GM18907 (cell line): ENCODE measurements at regions not wholly inside any gene's neighbourhood (a gene's known extent, or its start where the extent isn't known, plus 50 kb on each side); places are given as distances from the start of the nearest gene placed in this dataset.
A peak's percentile ranks its signal among the peaks of the same experiment; 100 is the strongest.

Source experiments
- ATAC-seq: cut with Tn5 transposase; IDR thresholded peaks from one replicate; pipeline ENCODE4 v1.9.1; 2021; ENCODE audit warnings: mild to moderate bottlenecking, moderate library complexity; ENCODE audit not compliant: unreplicated experiment

DNA sequence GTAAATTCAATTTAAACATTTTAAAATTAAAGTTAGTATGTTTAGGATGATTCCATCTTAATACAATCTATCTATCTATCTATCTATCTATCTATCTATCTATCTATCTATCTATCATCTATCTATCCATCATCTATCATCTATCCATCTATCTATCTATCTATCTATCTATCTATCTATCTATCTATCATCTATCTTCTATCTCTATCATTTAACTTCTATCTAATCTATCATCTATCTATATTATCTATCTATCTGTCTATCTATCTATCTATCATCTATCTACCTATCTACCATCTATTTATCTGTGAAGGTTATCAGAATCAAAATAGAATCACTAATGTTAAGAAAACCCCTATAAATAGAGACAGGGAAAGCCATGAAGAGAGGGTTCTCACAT lies 78.3 kb downstream of the RAMP3 start:
- no peak for ATAC-seq

DNA sequence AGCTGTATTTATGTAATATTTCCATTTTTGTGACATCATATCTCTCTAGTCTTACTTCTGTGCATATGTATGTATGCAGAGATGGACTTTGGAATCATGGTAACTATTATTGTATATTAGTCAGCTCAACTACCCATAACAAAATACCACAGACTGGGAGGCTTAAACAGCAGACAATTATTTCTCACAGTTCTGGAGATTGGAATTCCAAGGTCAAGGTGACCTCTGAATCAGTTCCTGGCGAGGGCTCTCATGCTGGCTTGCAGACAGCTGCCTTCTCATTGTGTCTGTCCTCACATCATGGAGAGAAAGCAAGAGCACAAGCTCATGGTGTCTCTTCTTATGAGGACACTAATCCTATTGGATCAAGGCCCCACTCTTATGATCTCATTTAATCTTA lies 79.1 kb downstream of the RAMP3 start:
- ATAC-seq, result no peak

DNA sequence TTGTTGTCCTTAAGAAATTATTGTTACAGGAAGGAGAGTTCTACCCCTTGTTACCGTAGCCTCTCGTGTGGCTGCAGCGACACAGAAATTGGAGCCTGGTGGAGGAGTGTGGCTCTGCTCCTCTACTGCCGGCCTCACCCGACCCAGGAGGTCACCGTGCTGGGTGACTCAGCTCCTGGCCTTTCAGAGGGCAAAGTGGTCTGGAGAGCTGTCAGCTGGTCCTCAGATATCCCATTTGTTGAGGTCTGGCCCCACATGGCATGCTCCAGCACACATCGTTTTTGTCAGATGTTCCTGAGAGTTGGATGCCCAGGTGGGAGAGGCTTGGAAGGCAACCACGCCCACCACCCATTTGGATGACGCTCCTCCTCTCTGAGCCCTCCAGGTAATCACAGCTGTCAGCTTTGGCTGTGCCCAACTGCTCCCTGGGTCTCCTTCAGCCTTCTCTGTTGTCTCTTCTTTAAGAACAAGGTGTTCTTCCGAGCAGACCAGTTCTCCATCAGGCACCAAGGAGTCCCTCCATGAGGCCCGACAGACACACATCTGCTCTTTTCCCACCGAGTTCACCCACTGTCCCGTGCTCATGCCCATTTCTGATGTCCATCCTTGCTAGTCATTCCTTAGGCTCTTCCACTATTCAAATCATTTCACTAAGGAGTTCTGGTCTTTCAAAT lies 80.3 kb downstream of the RAMP3 start:
- no peak for ATAC-seq

DNA sequence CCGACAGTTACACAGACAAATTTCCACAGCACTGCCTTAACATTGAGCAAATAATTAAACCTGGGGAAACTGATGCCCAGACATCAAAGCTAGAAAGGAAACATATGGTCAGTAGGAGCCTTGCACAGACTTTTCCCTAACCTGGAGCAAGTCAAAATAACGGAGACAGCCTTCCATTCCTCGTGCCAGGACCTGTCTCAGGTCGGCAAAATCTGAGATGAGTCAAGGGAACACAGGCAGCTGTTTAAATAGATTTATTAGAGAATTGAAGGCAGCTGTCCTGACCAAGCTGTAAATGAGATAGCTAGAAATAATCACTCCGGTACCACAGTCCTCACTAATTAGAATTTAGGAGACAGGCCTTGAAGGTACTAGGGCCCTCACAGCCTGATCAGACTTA lies 81.2 kb downstream of the RAMP3 start:
- no peak for ATAC-seq

DNA sequence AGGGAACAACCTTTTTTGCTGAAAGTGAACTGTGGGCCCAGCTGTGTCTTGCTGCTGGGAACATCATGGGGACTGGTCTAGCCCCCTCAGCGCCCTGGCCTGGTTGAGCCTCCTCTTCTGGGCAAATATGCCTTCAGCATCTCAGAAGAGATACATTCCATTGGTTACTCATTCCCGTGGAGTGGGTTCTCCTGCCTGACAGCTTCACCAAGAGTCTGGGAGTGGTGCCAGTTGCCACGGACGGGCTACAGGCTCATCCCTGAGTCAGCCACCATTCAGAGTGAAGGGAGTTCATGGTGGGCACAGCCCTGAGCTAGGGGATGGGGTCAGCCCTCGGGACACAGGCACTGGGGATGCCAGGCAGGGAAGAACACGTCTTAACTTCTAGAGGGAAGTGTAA lies 81.9 kb downstream of the RAMP3 start:
- ATAC-seq, result no peak

DNA sequence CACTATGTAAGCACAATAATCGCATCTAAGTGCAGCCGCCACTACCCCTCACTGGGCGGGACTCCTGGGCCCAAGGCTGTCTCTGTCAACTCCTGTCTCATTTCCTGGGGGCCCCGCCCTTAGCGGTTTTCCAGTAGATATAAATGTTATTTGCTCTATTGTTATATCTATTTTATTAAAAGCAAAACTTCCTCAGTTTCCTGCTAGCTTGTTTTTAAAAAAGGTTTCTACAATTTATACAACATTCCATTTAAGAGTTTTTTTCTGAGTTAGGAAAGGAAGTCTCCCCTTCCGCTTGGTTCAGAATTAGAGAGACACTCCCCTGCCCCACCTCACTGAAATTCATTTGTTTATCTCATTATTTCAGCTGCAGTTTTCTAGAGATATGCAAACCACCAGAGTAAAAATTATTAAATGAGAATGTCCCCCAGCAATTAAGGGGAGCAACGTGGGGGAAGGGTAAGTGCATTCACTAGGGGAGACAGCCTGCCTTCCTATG lies 82.7 kb downstream of the RAMP3 start:
- ATAC-seq, result no peak

DNA sequence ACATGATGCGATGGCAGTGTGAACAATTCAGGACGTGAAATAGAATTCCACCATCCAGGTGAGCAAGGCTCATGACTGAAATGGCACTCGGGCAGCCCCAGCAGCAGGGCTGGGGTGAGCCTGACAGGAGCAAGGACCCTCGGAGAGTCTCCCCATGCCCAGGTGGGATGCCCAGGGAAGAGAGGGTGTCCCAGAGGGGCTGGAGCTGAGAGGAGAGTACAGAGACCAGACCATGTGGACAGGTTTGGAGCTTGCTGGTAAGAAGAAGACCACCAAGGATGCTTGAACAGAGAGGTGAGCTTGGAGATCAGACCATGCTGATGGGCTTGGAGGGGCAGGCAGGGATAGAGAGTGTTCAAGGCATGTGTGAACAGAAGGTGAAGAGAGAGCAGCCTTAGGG lies 83.3 kb downstream of the RAMP3 start:
- ATAC-seq, result no peak

DNA sequence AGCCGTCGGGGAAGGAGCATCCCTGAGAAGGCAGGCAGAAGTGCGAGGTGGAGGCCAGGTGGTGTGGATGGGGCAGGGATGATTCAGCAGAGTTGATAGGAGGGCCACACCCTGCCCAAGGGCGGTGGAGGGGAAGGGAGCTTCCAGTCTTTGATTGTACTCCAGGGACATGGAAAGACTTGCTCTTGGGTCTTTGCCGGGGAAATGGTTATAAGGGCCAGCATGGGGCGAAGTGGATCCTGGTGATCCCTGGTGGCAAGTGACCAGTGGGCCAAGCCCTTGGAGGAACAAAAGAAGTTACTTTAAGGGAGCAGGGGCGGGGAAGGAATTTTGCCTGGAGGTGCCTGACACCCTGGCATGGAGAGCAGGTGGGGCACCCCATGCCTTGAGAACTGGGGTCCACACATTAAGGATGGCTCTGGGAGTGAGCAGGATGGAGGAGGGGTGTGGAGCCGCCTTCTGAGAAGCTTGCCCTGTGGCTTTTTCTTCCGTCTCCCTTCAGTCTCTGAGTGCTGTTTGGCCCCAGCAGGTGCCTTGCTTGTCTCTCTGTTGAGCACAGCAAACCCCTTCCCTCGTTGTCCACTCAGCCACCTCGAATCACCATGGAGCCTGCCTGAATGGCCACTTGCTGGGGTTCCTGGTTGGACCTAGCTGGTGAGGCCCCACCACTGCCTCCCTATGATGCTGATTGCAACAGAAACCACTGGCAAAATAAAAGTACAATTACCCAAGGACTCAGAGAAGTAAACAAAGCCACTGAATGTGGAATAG lies 83.9 kb downstream of the RAMP3 start:
- no peak for ATAC-seq

DNA sequence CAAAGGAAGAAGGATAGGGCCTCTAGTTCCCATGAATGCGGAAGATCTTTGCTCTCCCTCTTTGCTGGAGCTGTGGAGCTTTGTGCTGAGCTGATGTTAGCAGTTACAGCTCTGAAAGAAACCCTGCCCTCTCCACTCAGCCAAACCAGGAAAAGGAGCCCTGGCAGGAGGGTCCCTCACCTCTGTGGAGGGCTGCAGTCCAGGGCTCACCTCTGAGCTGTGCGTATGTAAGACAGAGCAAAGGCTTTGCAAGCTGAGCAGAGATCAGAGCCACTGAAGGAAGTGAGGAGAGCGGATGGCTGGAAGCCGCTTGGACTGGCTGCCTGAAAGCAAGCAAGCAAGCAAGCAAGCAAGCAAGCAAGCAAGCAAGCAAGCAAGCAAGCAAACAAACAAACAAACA lies 84.7 kb downstream of the RAMP3 start:
- no peak for ATAC-seq

DNA sequence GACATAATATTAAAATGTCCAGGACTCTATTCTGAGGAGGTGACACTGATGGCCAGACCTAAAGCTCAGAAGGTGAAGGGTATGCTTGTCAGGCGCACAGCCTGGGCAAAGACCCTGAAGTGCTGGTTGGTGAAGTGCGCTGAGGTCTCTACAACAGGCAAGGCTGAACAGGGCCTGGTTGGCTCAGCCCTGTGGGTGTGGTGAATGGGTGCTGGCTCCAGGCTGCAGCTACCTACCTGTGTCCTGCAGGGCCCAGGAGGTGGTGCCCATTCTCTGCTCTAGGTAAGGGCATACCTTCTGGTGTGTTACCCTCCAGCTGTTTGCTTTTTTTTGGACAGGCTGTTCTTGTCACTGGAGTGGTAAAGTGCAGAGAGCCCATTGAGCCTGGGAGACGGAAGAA lies 85.1 kb downstream of the RAMP3 start:
- no peak for ATAC-seq

DNA sequence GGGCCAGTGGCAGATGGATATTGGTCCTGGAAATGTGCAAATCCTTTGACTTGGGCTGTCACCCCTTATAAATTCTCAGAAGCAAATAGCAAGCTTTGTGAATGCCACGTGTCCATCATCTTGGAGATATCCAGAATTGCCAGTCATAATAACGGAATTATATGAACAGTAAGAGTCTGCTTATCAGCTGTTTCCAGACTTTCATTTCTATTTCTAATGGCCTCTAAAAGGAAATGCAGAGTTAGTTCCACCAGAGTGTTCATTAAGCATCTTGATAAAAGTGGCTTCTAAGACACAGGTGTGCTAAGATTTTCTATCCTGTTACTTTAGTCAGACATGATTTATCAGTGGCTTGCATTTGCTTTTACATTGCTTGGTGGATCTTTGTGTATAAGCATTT lies 87.4 kb downstream of the RAMP3 start:
- no peak for ATAC-seq

DNA sequence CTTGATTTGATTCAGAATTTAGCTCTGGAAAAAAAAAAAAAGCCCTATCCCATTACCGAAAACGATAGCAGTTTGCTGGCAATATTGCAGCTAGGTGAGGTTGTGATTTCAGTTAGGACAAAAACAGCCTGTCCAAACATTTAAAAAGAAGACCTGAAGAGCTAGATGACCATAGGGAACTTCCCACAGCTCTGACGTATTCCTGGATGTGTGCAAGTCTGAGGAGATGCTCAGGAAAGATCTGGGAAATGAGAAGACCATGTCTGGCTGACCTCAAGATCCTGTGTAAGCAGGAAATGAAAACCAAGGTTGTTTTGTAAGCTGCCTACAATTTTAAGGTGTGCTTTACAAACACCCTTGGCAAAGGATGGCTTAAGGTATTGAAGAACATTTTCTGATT lies 88.7 kb downstream of the RAMP3 start:
- ATAC-seq, result no peak

DNA sequence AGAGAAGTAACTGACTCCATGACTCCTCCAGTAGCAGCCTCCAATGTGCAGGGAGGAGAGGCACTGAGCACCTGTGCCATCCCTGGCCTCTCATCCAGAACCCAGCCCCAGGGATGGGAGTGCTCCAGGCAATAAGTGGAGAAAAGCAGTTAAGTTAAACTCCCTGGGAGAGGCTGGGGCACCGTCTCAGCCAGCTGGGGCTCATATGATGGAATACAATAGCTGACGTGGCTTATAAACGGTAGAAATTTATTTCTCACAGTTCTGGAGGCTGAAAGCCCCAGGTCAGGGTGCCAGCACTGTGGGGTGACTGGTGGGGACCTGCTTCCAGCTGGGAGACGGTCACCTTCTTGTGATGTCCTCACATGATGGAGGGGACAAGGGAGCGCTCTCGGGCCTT lies 94.7 kb downstream of the RAMP3 start:
- ATAC-seq, result no peak

DNA sequence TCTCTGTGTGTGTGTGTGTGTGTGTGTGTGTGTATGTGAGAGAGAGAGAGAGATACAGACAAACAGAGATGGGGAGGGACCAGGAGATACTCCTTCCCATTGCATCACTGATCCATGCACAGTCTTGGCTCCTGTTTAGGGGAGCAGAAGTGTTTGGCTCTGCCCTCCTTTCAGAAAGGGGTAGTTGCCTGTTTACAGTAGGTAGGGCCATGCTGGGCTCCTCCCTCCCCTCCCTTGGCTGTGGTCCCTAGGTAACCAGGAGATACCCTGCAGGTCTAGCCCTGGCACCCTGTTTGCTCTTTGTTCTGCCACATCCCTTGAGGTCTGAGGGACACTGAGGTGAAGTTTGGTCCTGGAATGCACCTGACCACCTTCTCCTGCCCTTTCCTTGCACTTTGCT lies 95.3 kb downstream of the RAMP3 start:
- no peak for ATAC-seq

DNA sequence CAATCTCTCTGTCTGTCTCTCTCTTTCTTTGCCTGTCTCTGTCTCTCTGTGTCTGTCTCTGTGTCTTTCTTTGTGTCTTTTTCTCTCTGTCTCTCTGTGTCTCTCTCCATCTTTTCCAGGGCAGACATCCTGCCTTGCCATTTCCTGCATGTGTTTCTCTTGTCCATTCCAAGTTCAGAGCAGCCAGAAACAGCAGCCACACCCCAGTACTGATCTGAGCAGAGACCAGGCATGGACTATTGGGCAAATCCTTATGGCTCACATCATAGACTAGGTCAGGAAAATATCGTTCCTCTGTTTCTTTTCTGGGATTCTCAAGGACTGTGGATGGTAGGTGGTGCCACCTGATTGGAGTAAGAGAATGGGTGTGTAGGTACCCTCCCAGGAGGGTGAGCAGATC lies 95.8 kb downstream of the RAMP3 start:
- no peak for ATAC-seq

DNA sequence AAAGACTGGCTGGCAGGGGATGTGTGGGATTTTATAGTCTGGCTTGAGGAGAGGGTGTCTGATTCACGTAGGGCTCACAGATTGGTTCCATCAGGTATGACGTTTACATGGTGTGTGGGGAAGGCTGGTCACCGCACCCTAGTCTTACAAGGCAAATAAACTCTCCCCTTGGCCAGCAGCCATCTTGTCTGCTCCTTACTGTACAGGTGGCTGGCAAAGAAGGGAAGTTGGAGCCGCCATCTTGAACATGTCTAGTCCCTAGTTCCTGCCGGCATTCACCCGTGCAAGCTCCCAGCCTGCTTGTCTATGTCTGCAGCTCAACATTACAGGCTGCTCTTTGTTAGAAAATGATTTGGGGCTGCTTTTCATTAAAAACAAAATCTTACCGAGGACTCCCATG lies 97.6 kb downstream of the RAMP3 start:
- ATAC-seq, result no peak

DNA sequence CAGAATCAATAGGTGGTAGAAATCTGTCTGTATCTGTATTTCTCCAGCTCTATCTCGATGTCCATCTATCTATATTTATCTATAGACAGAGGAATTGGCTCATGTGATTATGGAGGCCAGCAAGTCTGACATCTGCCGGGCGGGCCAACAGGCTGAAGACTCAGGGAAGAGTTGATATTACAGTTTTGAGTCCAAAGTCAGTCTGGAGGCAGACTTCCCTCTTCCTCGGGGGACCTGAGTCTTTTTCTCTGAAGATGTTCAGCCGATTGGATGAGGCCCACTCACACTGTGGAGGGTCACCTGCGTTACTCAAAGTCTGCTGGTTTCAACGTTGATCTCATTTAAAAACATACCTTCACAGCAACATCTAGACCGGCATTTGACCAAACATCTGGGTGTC lies 98.7 kb downstream of the RAMP3 start:
- ATAC-seq, result no peak

DNA sequence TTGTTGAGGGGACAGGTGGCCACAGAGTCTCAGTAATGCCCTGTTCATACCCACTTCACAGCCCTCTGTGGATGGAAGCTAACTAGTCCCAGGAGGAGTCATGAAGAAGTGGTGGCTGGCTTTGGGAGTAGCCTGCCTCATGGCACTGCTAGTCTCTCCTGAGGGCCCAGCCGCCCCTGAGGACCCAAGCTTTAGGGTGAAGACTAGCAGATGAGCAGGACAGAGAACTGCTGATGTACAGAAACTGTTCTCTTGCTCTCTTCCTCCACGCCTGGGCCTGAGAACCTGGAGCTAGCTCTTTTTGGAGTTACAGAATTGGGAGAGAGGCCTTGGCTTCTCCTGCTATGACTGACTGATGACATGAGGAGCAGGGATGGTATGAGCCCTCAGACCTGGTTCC lies 99.2 kb downstream of the RAMP3 start:
- ATAC-seq, result no peak

DNA sequence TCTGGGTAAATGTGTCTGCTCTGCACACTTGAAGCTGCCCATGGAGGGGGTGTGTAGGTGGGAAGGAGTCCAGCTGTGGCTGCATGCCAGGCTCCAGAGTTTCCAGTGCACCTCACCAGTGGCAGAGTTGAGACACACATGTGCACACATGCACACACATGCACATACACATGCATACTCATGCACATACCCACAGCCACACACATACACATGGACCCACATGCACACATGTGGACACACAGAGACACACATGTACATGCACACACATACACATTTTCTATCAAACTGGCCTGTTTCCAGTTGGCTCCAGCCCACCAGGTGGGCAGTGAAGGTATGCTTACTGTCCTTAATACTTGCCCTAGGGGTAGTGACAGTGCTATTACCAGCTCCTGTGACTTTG lies 99.7 kb downstream of the RAMP3 start:
- no peak for ATAC-seq

DNA sequence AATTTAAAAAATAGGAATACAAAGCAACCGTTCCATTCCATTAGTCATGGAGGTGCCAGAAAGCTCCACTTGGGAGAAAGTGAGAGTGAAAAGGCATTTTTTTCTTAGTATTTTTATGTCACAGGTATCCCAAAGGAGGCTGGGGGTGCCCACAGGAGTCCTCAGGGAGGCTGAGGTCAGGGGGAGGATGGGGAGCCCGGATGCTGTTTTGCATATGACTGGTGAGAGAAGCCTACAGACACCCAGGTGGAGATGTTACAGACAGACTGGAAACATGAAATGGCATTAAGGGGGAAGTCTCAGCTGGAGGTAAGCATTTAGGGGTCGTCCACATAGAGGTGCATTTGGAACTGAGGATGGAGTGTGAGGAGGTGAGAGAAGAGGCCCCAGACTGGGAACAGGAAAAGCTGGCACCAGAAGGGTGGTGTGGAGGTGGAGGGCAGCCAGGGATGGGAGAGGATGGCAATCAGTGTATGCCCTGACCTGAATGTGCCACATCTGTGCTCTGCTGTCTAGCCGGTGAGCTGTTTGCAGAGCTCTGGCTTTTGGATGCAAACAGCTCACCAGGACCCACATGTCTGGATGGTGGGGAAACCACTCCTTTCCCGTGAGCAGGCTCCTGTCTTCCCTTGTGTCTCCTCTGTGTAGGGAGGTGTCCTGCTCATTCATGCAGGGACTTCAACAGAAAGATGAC lies 101.1 kb downstream of the RAMP3 start:
- ATAC-seq, result peak; percentile 54

DNA sequence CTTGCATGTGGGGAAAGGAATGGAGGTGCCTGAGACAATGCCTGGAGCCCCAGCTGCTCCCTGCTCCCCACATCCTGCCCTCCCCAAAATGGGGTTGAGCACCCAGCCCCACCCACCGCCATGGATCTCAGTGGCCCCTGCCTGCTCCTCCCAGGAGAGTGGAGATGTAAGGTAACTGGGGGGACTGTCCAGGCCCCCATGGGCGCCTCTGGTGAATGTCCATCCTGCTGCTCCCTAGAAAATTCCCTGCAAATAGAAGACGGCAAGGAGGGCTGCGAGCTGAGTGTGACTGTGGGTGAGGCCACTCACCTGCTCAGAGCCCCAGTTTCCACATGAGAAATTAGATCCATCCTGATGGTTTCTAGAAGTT lies 101.6 kb downstream of the RAMP3 start:
- ATAC-seq, result no peak
